Endothelial cell of umbilical vein (primary cell): ENCODE measurements at regions not wholly inside any gene's neighbourhood (a gene's known extent, or its start where the extent isn't known, plus 50 kb on each side); places are given as distances from the start of the nearest gene placed in this dataset.

ENCODE experiments used
- BruUV-seq: library from RNA; stranded (reverse); fragments of 400-500 nt; replicated peaks from 2 replicates; lab custom pipeline; 2021; lab: Mats Ljungman, UMichigan
- CTCF ChIA-PET: fragments of 300-600, 350-600 bp; sonication (Branson Sonifier 250); formaldehyde crosslinking; loops from one replicate; lab custom pipeline; 2021; ENCODE audit warnings: antibody characterized with exemption, inconsistent platforms; lab: Charles Lee
- POLR2A ChIA-PET: fragments of 300-600, 350-600 bp; sonication (Branson Sonifier 250); formaldehyde crosslinking; loops from one replicate; lab custom pipeline; 2021; ENCODE audit warnings: antibody characterized with exemption, inconsistent platforms; lab: Charles Lee
- DNase-seq: peaks from one replicate; pipeline ENCODE4 v3.0.0-alpha.2; 2011; ENCODE audit warnings: low read depth, low spot score
- FAIRE-seq: peaks from 2 replicates; lab custom pipeline; 2011; peaks lifted over from hg19 to GRCh38; lab: Jason Lieb, UNC
- H2AFZ ChIP-seq: 2 replicates; pipeline ENCODE4 v1.6.0; 2012; ENCODE audit warnings: low read depth, low read length, control low read depth, inconsistent platforms
- H3K27ac ChIP-seq: 2 replicates; pipeline ENCODE4 v1.5.1; 2011; ENCODE audit warnings: low read depth, mild to moderate bottlenecking, control low read depth, low read length, moderate library complexity; ENCODE audit not compliant: insufficient read depth
- H3K27me3 ChIP-seq, 2 experiments: 2 replicates each; pipeline versions ENCODE4 v1.6.0 to v1.6.1; 2011; ENCODE audit warnings: low read length in 2 of 2, mixed read lengths in 1 of 2; ENCODE audit not compliant: control insufficient read depth in 2 of 2, insufficient read depth in 2 of 2
- H3K36me3 ChIP-seq, 2 experiments: 2 replicates in 1 of 2; 3 replicates in 1 of 2; pipeline ENCODE4 v1.5.1; 2011; ENCODE audit warnings: low read length in 2 of 2, mild to moderate bottlenecking in 1 of 2, moderate library complexity in 1 of 2; ENCODE audit not compliant: control insufficient read depth in 2 of 2, insufficient read depth in 2 of 2; ENCODE audit errors: extremely low read depth in 1 of 2
- H3K4me1 ChIP-seq: 3 replicates; pipeline ENCODE4 v1.5.1; 2011; ENCODE audit warnings: mild to moderate bottlenecking, low read length; ENCODE audit not compliant: control insufficient read depth, insufficient read depth; ENCODE audit errors: extremely low read depth
- H3K4me2 ChIP-seq: 2 replicates; pipeline ENCODE4 v1.6.1; 2011; ENCODE audit warnings: low read length, control low read depth, mixed read lengths; ENCODE audit not compliant: insufficient read depth
- H3K4me3 ChIP-seq, 3 experiments: fragments of 200-600 bp in 1 of 3; sonication (generic), shearing (Covaris generic) in 1 of 3; replicated peaks in 1 of 3; 2 replicates each; pipeline ENCODE4 v1.5.1; 2011 to 2016; ENCODE audit warnings: control low read depth in 3 of 3, low read length in 3 of 3, mild to moderate bottlenecking in 2 of 3, inconsistent platforms in 1 of 3, low read depth in 1 of 3, moderate library complexity in 1 of 3; ENCODE audit not compliant: insufficient read depth in 1 of 3
- H3K79me2 ChIP-seq: 2 replicates; pipeline ENCODE4 v1.6.0; 2012; ENCODE audit warnings: low read length, inconsistent platforms; ENCODE audit not compliant: control insufficient read depth, insufficient read depth
- H3K9ac ChIP-seq: replicated peaks from 2 replicates; pipeline ENCODE3; 2011; ENCODE audit warnings: low read length, control low read depth; ENCODE audit not compliant: insufficient read depth; ENCODE audit errors: extremely low read depth
- H3K9me1 ChIP-seq: replicated peaks from 3 replicates; pipeline ENCODE4 v1.6.0; 2011; ENCODE audit warnings: mild to moderate bottlenecking, low read length; ENCODE audit not compliant: control insufficient read depth, insufficient read depth; ENCODE audit errors: extremely low read depth
- H3K9me3 ChIP-seq: replicated peaks from 2 replicates; pipeline ENCODE4 v1.5.1; 2012; ENCODE audit warnings: low read length, inconsistent platforms; ENCODE audit not compliant: control insufficient read depth, insufficient read depth
- H4K20me1 ChIP-seq: replicated peaks from 2 replicates; pipeline ENCODE3; 2011; ENCODE audit warnings: mild to moderate bottlenecking, low read length; ENCODE audit not compliant: control insufficient read depth, insufficient read depth; ENCODE audit errors: extremely low read depth
- EZH2 ChIP-seq: IDR thresholded peaks from 2 replicates; pipeline ENCODE4 v1.6.1; 2012; ENCODE audit warnings: borderline replicate concordance, low read depth, mild to moderate bottlenecking, moderate library complexity, low read length, inconsistent platforms; ENCODE audit not compliant: severe bottlenecking
- FOS ChIP-seq: IDR thresholded peaks from 2 replicates; pipeline ENCODE4 v1.6.1; 2011; ENCODE audit warnings: mild to moderate bottlenecking, low read length, moderate library complexity, borderline replicate concordance; ENCODE audit not compliant: insufficient read depth
- GATA2 ChIP-seq: IDR thresholded peaks from 2 replicates; pipeline ENCODE4 v1.7.0; 2011; ENCODE audit warnings: low read depth, mild to moderate bottlenecking, moderate library complexity, mixed read lengths, low read length; ENCODE audit not compliant: insufficient read length, insufficient read depth
- JUN ChIP-seq: IDR thresholded peaks from 2 replicates; pipeline ENCODE4 v1.6.1; 2011; ENCODE audit warnings: borderline replicate concordance, low read depth; ENCODE audit not compliant: insufficient read length, insufficient read depth
- MAX ChIP-seq: IDR thresholded peaks from 2 replicates; pipeline ENCODE4 v1.6.1; 2011; ENCODE audit not compliant: insufficient read depth, insufficient read length
- MYC ChIP-seq: IDR thresholded peaks from one replicate; pipeline ENCODE4 v1.6.1; 2011; ENCODE audit warnings: mild to moderate bottlenecking, low read depth, low read length
- POLR2A ChIP-seq: IDR thresholded peaks from 2 replicates; pipeline ENCODE4 v1.6.1; 2012; ENCODE audit warnings: low read depth, mild to moderate bottlenecking, control low read depth, low read length
- POLR2AphosphoS5 ChIP-seq: IDR thresholded peaks from 2 replicates; pipeline ENCODE4 v1.6.1; 2012; ENCODE audit warnings: low read depth, mild to moderate bottlenecking, control low read depth, low read length, moderate library complexity; ENCODE audit not compliant: insufficient read depth
- dilution Hi-C: fragments of 300-500 bp; cut with MboI; formaldehyde crosslinking; loops from one replicate; pipeline ENCODE4 v1.15.0; 2019; ENCODE audit warnings: low sequenced_read_pairs; ENCODE audit not compliant: extremely low pct_ligation_motif_present
- intact Hi-C: fragments of 100-400 bp; cut with micrococcal nuclease; formaldehyde crosslinking; loops from one replicate; pipeline ENCODE4 v1.10.0; 2022
- TF ChIP-seq, protein P1 (sequence below), 2 donors: IDR thresholded peaks; 1 replicate in 1 of 2; 2 replicates in 1 of 2; pipeline ENCODE4 v1.5.1; 2011; ENCODE audit warnings: low read length in 2 of 2, mild to moderate bottlenecking in 2 of 2, moderate library complexity in 2 of 2, control low read depth in 1 of 2, inconsistent platforms in 1 of 2, low read depth in 1 of 2; ENCODE audit not compliant: insufficient read depth in 1 of 2; ENCODE audit errors: extremely low read depth in 1 of 2

GRCh38 chrY:7672796-7673195, 761.2 kb upstream of the AMELY start:
- BruUV-seq = no TSS peak
- H3K4me2 ChIP-seq = no peak overlapping the region
- peaks cover 8% of the 10 kb centered on the region for H3K4me1 ChIP-seq
- ChIA-PET POLR2A (no interaction called here), CTCF (no interaction called here)
- no peak overlapping the region for H3K4me3 ChIP-seq
- H3K9me1 ChIP-seq = no peaks in the 10 kb centered on the region
- no peak for TF ChIP-seq POLR2A
- no peak for TF ChIP-seq JUN
- TF ChIP-seq POLR2AphosphoS5 = no peak
- no peak for TF ChIP-seq MAX
- no peak for TF ChIP-seq GATA2
- TF ChIP-seq, protein P1, sequence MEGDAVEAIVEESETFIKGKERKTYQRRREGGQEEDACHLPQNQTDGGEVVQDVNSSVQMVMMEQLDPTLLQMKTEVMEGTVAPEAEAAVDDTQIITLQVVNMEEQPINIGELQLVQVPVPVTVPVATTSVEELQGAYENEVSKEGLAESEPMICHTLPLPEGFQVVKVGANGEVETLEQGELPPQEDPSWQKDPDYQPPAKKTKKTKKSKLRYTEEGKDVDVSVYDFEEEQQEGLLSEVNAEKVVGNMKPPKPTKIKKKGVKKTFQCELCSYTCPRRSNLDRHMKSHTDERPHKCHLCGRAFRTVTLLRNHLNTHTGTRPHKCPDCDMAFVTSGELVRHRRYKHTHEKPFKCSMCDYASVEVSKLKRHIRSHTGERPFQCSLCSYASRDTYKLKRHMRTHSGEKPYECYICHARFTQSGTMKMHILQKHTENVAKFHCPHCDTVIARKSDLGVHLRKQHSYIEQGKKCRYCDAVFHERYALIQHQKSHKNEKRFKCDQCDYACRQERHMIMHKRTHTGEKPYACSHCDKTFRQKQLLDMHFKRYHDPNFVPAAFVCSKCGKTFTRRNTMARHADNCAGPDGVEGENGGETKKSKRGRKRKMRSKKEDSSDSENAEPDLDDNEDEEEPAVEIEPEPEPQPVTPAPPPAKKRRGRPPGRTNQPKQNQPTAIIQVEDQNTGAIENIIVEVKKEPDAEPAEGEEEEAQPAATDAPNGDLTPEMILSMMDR (IDR thresholded peaks at IDR 0.05; ENCODE audit: extremely low read depth in 1 of 2, insufficient read depth in 1 of 2, low read depth in 1 of 2, low read length in 2 of 2) = no peak
- TF ChIP-seq EZH2 = no peak
- TF ChIP-seq MYC = no peak
- TF ChIP-seq FOS = no peak
- no peaks in the 10 kb centered on the region for H3K79me2 ChIP-seq
- no peak overlapping the region for H3K27ac ChIP-seq
- no peaks in the 10 kb centered on the region for H3K9me3 ChIP-seq
- no peaks in the 10 kb centered on the region for H3K27me3 ChIP-seq
- intact Hi-C loops (no loop called here), dilution Hi-C loops (no loop called here)
- no peaks in the 10 kb centered on the region for H4K20me1 ChIP-seq
- H2AFZ ChIP-seq = no peak overlapping the region
- DNase-seq (no peak), FAIRE-seq (no peak)
- H3K36me3 ChIP-seq = no peaks in the 10 kb centered on the region
- no peak overlapping the region for H3K9ac ChIP-seq
